Ovary (tissue), 7 donors: ENCODE measurements at regions not wholly inside any gene's neighbourhood (a gene's known extent, or its start where the extent isn't known, plus 50 kb on each side); places are given as distances from the start of the nearest gene placed in this dataset.

Experiments
- DNase-seq, 5 donors: peaks; one replicate each; pipeline ENCODE4 v3.0.0-alpha.2; 2019 to 2020
- H3K27ac ChIP-seq, 2 donors: fragments of 200-600 bp; one replicate each; pipeline versions ENCODE4 v1.5.1 to v1.8.0; 2019 to 2022
- H3K27me3 ChIP-seq: fragments of 200-600 bp; one replicate; pipeline ENCODE4 v1.8.0; 2022
- H3K36me3 ChIP-seq: fragments of 200-600 bp; sonication (generic); one replicate; pipeline ENCODE4 v1.5.1; 2019
- H3K4me1 ChIP-seq: one replicate; pipeline ENCODE4 v1.8.1; 2013; ENCODE audit warnings: mild to moderate bottlenecking, moderate library complexity; ENCODE audit not compliant: insufficient read depth
- H3K4me3 ChIP-seq: fragments of 200-600 bp; sonication (generic); one replicate; pipeline ENCODE4 v1.5.1; 2017
- H3K9me3 ChIP-seq, 2 donors: fragments of 200-600 bp in 1 of 2; sonication (generic) in 1 of 2; one replicate each; pipeline versions ENCODE4 v1.5.1 to v1.8.1; 2013 to 2019; ENCODE audit warnings: mild to moderate bottlenecking in 1 of 2, moderate library complexity in 1 of 2
- CTCF ChIP-seq, 3 donors: fragments of 450-650 bp in 2 of 3; fragments of 200-600 bp in 1 of 3; IDR thresholded peaks; one replicate each; pipeline versions ENCODE4 v1.5.1 to v1.8.0; 2016 to 2022; ENCODE audit warnings: antibody characterized with exemption in 3 of 3, mild to moderate bottlenecking in 1 of 3
- EP300 ChIP-seq: sonication (generic); formaldehyde crosslinking; IDR thresholded peaks from one replicate; pipeline ENCODE4 v1.6.1; 2017; ENCODE audit warnings: antibody characterized with exemption
- POLR2A ChIP-seq: fragments of 450-650 bp; IDR thresholded peaks from one replicate; pipeline ENCODE4 v1.6.1; 2017; ENCODE audit warnings: antibody characterized with exemption, mild to moderate bottlenecking, moderate library complexity
- WGBS, 3 donors: extraction: QIAGEN DNeasy Blood & Tissue Kit in 1 of 3; methylation state at CpG; one replicate each; pipeline versions ENCODE4 v1.1.5 to v1.1.7; 2013 to 2017; 5-methylcytosine and 5-hydroxymethylcytosine counted together
- intact Hi-C, 4 donors: fragments of 100-400 bp; cut with DNase I; formaldehyde crosslinking; loops; one replicate each; pipeline versions ENCODE4 v1.11.0 to v1.15.1; 2022 to 2023
- donor health status: DM: no; HTN: no; CAD: no; lungs with moderate emphysema.
- donor health status: DM: no; HTN: no; CAD: no.
- donor health status: Bipolar disorder and iron deficiency.
- donor health status: DM: no; HTN: no; CAD: no.
- donor health status: DM: yes; HTN: yes; CAD: no.

GRCh38 chr5:166695326-166695725 lies 1596.1 kb upstream of the WWC1 start:
- Histone ChIP-seq H3K4me3 (no peak overlapping the region), H3K9me3 (no peaks in the 10 kb centered on the region), H3K36me3 (no peaks in the 10 kb centered on the region), H3K27ac (no peak overlapping the region), H3K27me3 (no peaks in the 10 kb centered on the region), H3K4me1 (no peaks in the 10 kb centered on the region)
- DNase-seq = no peak
- WGBS, 3 donors = 35 to 43% (median 36%) methylated on average over 4 of the region's 4 CpGs
- intact Hi-C loops = no loop called here
- TF ChIP-seq POLR2A = no peak
- no peak for TF ChIP-seq CTCF (IDR thresholded peaks at IDR 0.05)
- TF ChIP-seq EP300 = no peak

- intact Hi-C loops = no loop called here
- no peak overlapping the region for H3K27ac ChIP-seq
- H3K27me3 ChIP-seq = no peaks in the 10 kb centered on the region
- no peaks in the 10 kb centered on the region for H3K9me3 ChIP-seq
- no peaks in the 10 kb centered on the region for H3K4me1 ChIP-seq
- DNase-seq = no peak
- no peak for TF ChIP-seq CTCF (IDR thresholded peaks at IDR 0.05)
- TF ChIP-seq POLR2A = no peak
- no peak for TF ChIP-seq EP300
- H3K36me3 ChIP-seq = no peaks in the 10 kb centered on the region
- 61 to 66% (median 62%) methylated on average over 3 of the region's 3 CpGs for WGBS, 3 donors
- no peak overlapping the region for H3K4me3 ChIP-seq
Measured at GRCh38 chr5:166708291-166708690, 1583.2 kb upstream of the WWC1 start.

GRCh38 chr5:166709691-166710090 lies 1581.8 kb upstream of the WWC1 start:
- no peak for DNase-seq
- H3K27ac ChIP-seq = no peak overlapping the region
- WGBS, 3 donors = 73 to 91% (median 88%) methylated on average over 1 of the region's 1 CpG
- no peak overlapping the region for H3K4me3 ChIP-seq
- no peaks in the 10 kb centered on the region for H3K36me3 ChIP-seq
- intact Hi-C loops = no loop called here
- H3K27me3 ChIP-seq = no peaks in the 10 kb centered on the region
- no peaks in the 10 kb centered on the region for H3K4me1 ChIP-seq
- TF ChIP-seq CTCF (IDR thresholded peaks at IDR 0.05) = no peak
- no peak for TF ChIP-seq POLR2A
- no peak for TF ChIP-seq EP300
- no peaks in the 10 kb centered on the region for H3K9me3 ChIP-seq

DNA sequence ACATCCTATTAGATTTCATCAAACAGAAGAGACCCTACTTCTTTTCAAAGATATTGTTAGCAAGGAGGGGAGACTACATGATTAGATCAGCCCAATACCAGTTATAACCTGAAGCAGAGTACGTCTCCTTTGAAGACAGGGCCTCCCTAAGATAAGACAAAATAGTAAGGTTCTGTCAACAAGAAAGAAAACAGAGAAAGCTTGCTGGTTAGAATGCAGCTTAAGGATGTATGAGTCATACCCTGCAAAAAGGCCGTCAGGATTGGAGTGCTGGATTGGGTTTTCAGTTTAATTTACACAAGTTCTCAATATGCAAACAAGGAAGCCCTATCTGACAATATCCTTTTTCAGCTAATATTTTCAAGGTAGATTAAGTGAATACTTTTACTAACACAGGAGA lies 1581.2 kb upstream of the WWC1 start:
- DNase-seq = no peak
- Histone ChIP-seq H3K27me3 (no peaks in the 10 kb centered on the region), H3K4me1 (no peaks in the 10 kb centered on the region), H3K9me3 (no peaks in the 10 kb centered on the region), H3K4me3 (no peak overlapping the region), H3K36me3 (no peaks in the 10 kb centered on the region), H3K27ac (no peak overlapping the region)
- WGBS, 3 donors = 48 to 50% (median 49%) methylated on average over 2 of the region's 2 CpGs
- TF ChIP-seq EP300 (no peak), POLR2A (no peak), CTCF (IDR thresholded peaks at IDR 0.05) (no peak)
- intact Hi-C loops = no loop called here
